Sigmoid colon (tissue), 6 donors: ENCODE measurements at regions not wholly inside any gene's neighbourhood (a gene's known extent, or its start where the extent isn't known, plus 50 kb on each side); places are given as distances from the start of the nearest gene placed in this dataset.

Source experiments
- DNase-seq: peaks from one replicate; pipeline ENCODE4 v3.0.0-alpha.2; 2019
- H3K27ac ChIP-seq, 4 donors: fragments of 200-600 bp; sonication (generic); one replicate each; pipeline ENCODE4 v1.5.1; 2016 to 2019; ENCODE audit warnings: mild to moderate bottlenecking in 1 of 4
- H3K27me3 ChIP-seq, 3 donors: fragments of 200-600 bp; sonication (generic); one replicate each; pipeline ENCODE4 v1.5.1; 2019; ENCODE audit warnings: mild to moderate bottlenecking in 1 of 3
- H3K36me3 ChIP-seq, 4 donors: fragments of 200-600 bp; sonication (generic); one replicate each; pipeline ENCODE4 v1.5.1; 2016 to 2019
- H3K4me1 ChIP-seq, 4 donors: fragments of 200-600 bp; sonication (generic); one replicate each; pipeline ENCODE4 v1.5.1; 2017 to 2019
- H3K4me3 ChIP-seq, 4 donors: fragments of 200-600 bp; sonication (generic); one replicate each; pipeline ENCODE4 v1.5.1; 2017 to 2019; ENCODE audit warnings: mild to moderate bottlenecking in 2 of 4, moderate library complexity in 1 of 4
- H3K9me3 ChIP-seq, 4 donors: fragments of 200-600 bp in 3 of 4; sonication (generic) in 3 of 4; one replicate each; pipeline versions ENCODE4 v1.5.1 to v1.6.1; 2013 to 2019
- EP300 ChIP-seq, 4 donors: sonication (generic); formaldehyde crosslinking; IDR thresholded peaks; one replicate each; pipeline ENCODE4 v1.6.1; 2017; ENCODE audit warnings: antibody characterized with exemption in 4 of 4
- POLR2A ChIP-seq, 2 donors: fragments of 450-650 bp; IDR thresholded peaks; one replicate each; pipeline ENCODE4 v1.6.1; 2016; ENCODE audit warnings: antibody characterized with exemption in 2 of 2, mild to moderate bottlenecking in 2 of 2, moderate library complexity in 2 of 2
- POLR2AphosphoS5 ChIP-seq, 4 donors: sonication (generic); formaldehyde crosslinking; IDR thresholded peaks; one replicate each; pipeline ENCODE4 v1.6.1; 2017; ENCODE audit warnings: antibody characterized with exemption in 4 of 4
- WGBS, 2 donors: extraction: QIAGEN DNeasy Blood & Tissue Kit; methylation state at CpG; one replicate each; pipeline ENCODE4 v1.1.7; 2013; 5-methylcytosine and 5-hydroxymethylcytosine counted together
- intact Hi-C: fragments of 100-400 bp; cut with DNase I; formaldehyde crosslinking; loops from one replicate; pipeline ENCODE4 v1.15.1; 2023
- TF ChIP-seq, protein P1 (sequence below), 4 experiments: fragments of 450-650 bp in 3 of 4; fragments of 200-600 bp in 1 of 4; IDR thresholded peaks; one replicate each; pipeline ENCODE4 v1.5.1; 2016 to 2019; ENCODE audit warnings: antibody characterized with exemption in 4 of 4, mild to moderate bottlenecking in 3 of 4, moderate library complexity in 2 of 4
- donor health status: healthy with polysubstance abuse.
- donor health status: healthy.

DNA sequence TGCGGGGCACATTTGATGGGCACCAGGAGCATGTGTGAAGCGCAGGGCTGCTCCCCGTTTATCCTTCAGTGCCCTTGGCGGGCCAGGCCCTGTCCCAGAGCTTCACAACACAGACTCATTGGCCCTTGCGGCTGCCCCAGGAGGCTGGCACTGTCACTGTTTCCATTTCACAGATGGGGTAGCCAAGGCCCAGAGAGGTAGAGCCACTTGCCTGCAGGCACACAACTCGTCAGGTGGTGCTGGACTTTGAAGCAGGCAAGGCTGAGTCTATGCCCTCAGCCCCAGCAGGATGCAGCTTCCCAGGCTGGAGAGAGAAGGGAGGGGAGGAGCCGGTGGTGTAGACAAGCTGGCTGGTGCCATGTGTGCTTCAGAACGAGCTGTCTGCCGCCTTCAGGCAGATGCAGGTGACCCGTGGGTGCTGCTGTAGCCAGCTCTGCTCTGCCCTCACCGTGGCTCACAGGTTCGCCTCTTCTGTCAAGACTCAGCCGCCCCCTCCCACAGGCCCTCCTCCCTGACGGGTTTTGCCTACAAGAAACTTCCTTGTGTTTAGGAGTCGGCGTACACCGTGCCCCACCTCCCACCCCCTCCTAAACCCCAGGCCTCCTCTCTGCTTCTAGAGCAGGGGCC is 232.3 kb upstream of the CIBAR2 start:
- no peaks in the 10 kb centered on the region for H3K27me3 ChIP-seq
- H3K36me3 ChIP-seq = no peaks in the 10 kb centered on the region
- H3K4me1 ChIP-seq = peaks cover 0 to 6% (median 5%) of the 10 kb centered on the region in 4 donors
- H3K27ac ChIP-seq = no peak overlapping the region
- intact Hi-C loops = no loop called here
- 82 to 87% methylated on average over 17 of the region's 17 CpGs for WGBS, 2 donors
- no peak for DNase-seq
- TF ChIP-seq POLR2AphosphoS5 (IDR thresholded peaks at IDR 0.05) (no peak), POLR2A (IDR thresholded peaks at IDR 0.05) (no peak), EP300 (IDR thresholded peaks at IDR 0.05) (no peak)
- TF ChIP-seq, protein P1, sequence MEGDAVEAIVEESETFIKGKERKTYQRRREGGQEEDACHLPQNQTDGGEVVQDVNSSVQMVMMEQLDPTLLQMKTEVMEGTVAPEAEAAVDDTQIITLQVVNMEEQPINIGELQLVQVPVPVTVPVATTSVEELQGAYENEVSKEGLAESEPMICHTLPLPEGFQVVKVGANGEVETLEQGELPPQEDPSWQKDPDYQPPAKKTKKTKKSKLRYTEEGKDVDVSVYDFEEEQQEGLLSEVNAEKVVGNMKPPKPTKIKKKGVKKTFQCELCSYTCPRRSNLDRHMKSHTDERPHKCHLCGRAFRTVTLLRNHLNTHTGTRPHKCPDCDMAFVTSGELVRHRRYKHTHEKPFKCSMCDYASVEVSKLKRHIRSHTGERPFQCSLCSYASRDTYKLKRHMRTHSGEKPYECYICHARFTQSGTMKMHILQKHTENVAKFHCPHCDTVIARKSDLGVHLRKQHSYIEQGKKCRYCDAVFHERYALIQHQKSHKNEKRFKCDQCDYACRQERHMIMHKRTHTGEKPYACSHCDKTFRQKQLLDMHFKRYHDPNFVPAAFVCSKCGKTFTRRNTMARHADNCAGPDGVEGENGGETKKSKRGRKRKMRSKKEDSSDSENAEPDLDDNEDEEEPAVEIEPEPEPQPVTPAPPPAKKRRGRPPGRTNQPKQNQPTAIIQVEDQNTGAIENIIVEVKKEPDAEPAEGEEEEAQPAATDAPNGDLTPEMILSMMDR (IDR thresholded peaks at IDR 0.05) = no peak
- no peak overlapping the region for H3K4me3 ChIP-seq
- H3K9me3 ChIP-seq = no peaks in the 10 kb centered on the region

DNA sequence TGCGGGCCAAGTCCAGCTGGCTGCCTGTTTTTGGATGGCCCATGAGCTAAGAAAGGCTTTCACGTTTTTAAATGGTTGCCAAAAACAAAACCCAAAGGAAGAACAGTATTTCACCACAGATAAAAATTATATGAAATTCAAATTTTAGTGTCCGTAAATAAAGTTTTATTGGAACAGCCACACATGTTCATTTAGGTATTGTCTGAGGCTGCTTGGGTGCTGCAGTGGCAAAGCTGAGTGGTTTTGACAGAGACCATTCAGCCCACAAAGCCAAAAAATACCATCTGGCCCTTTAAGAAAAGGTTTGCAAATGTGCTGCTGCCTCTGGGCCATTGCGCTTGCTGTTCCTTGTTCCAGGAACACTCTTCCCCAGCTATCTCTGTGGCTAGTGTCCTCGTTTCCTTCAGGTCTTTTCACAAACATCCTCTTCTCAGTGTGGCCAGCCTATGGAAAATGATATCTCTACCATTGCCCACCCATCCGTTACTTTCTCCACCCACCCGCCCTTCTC is 232.9 kb upstream of the CIBAR2 start:
- 63 to 85% methylated on average over 7 of the region's 7 CpGs for WGBS, 2 donors
- H3K27me3 ChIP-seq = no peaks in the 10 kb centered on the region
- H3K27ac ChIP-seq = no peak overlapping the region
- H3K9me3 ChIP-seq = no peaks in the 10 kb centered on the region
- intact Hi-C loops = no loop called here
- no peak for TF ChIP-seq POLR2A (IDR thresholded peaks at IDR 0.05)
- TF ChIP-seq POLR2AphosphoS5 (IDR thresholded peaks at IDR 0.05) = no peak
- no peak for TF ChIP-seq EP300 (IDR thresholded peaks at IDR 0.05)
- TF ChIP-seq, protein P1 (IDR thresholded peaks at IDR 0.05) = no peak
- H3K4me1 ChIP-seq = peaks cover 0 to 12% (median 10%) of the 10 kb centered on the region in 4 donors
- H3K4me3 ChIP-seq = no peak overlapping the region
- H3K36me3 ChIP-seq = no peaks in the 10 kb centered on the region
- no peak for DNase-seq

DNA sequence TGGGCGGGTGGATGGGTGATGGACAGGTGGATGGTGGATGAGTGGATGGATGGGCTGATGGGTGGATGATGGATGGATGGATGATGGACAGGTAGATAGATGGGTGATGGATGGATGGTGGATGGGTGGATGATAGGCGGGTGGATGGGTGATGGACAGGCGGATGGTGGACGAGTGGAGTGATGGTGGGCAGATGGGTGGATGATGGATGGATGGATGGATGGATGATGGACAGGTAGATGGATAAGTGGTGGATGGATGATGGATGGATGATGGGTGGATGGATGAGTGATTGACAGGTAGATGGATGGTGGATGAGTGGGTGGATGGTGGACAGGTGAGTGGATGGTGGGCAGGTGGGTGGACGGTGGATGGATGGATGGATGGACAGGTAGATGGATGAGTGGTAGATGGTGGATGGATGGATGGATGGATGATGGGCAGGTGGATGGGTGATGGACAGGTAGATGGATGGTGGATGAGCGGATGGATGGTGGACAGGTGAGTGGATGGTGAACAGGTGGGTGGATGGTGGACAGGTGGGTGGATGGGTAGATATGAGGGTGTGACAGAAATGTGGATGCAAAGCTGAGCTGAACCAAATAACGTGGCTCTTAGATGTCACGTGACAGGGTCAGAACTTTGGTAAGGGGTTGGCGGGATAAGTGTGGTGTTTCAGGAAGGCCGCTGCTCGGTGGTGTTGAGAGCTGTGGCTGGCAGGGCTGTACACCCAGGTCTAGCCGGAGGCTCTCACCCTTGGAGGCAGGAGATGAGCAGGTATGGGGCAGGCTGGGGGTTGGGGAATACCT is 234.3 kb upstream of the CIBAR2 start:
- Histone ChIP-seq H3K9me3 (no peaks in the 10 kb centered on the region), H3K27me3 (no peaks in the 10 kb centered on the region), H3K4me3 (no peak overlapping the region), H3K27ac (no peak overlapping the region), H3K36me3 (no peaks in the 10 kb centered on the region), H3K4me1 (peaks cover 0 to 26% (median 24%) of the 10 kb centered on the region in 4 donors)
- intact Hi-C loops = no loop called here
- 92 to 93% methylated on average over 12 of the region's 12 CpGs for WGBS, 2 donors
- DNase-seq = no peak
- no peak for TF ChIP-seq POLR2AphosphoS5 (IDR thresholded peaks at IDR 0.05)
- TF ChIP-seq, protein P1 (IDR thresholded peaks at IDR 0.05) = no peak
- TF ChIP-seq EP300 (IDR thresholded peaks at IDR 0.05) = no peak
- TF ChIP-seq POLR2A (IDR thresholded peaks at IDR 0.05) = no peak

DNA sequence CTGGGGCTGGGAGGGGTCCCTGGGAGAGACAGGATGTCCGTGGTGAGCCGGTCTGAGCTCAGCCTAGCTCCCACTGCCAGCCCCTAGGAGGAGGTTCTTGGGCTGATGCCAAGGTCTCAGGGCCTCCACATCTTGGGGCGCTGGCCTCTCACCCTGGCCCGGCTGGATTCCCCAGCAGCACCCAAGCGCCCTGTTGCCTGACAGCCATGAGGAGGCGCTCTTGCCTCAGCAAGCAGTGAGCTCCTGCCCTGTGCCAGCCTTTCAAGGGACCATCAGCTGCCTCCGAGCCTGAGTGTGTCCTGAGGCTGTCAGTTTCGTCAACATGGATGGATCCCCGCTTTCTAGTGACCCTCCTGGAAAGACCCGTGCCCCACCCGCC is 234.9 kb upstream of the CIBAR2 start:
- WGBS, 2 donors = 68% methylated on average over 11 of the region's 11 CpGs
- DNase-seq = no peak
- Histone ChIP-seq H3K9me3 (no peaks in the 10 kb centered on the region), H3K27ac (no peak overlapping the region), H3K36me3 (no peaks in the 10 kb centered on the region), H3K4me1 (peaks cover 0 to 32% (median 30%) of the 10 kb centered on the region in 4 donors), H3K27me3 (no peaks in the 10 kb centered on the region), H3K4me3 (no peak overlapping the region)
- intact Hi-C loops = no loop called here
- TF ChIP-seq, protein P1 (IDR thresholded peaks at IDR 0.05) = peak in 3 of 4 experiments; percentile 12 to 50 (median 32)
- TF ChIP-seq POLR2AphosphoS5 (IDR thresholded peaks at IDR 0.05) = no peak
